K562 (cell line): ENCODE measurements at regions not wholly inside any gene's neighbourhood (a gene's known extent, or its start where the extent isn't known, plus 50 kb on each side); places are given as distances from the start of the nearest gene placed in this dataset.
A peak's percentile ranks its signal among the peaks of the same experiment; 100 is the strongest.

Experiments
- ATAC-seq: fragments of 200-7000 bp; cut with Tn5 transposase; 3 replicates; pipeline ENCODE4 v1.9.1; 2020; ENCODE audit warnings: moderate library complexity
- BruUV-seq: library from RNA; stranded (reverse); fragments of 400-500 nt; replicated peaks from 2 replicates; lab custom pipeline; 2021; lab: Mats Ljungman, UMichigan
- CTCF ChIA-PET: fragments of 300-600 bp; formaldehyde crosslinking; extraction: SDS; loops from one replicate; lab custom pipeline; 2021; ENCODE audit warnings: low intra/inter-chr PET ratio; lab: Yijun Ruan, JAX
- POLR2A ChIA-PET: fragments of 300-600, 350-650 bp; sonication (Branson Sonifier 250); formaldehyde crosslinking; extraction: SDS; loops from one replicate; lab custom pipeline; 2021; ENCODE audit warnings: antibody characterized with exemption, inconsistent platforms; lab: Yijun Ruan, JAX
- DNase-seq, 4 experiments: peaks; one replicate each; pipeline versions ENCODE4 v3.0.0 to v3.0.0-alpha.2; 2011 to 2018; ENCODE audit warnings: low spot score in 3 of 4, mixed read lengths in 3 of 4; ENCODE audit errors: extremely low read depth in 1 of 4
- FAIRE-seq: peaks from 2 replicates; lab custom pipeline; 2011; peaks lifted over from hg19 to GRCh38; lab: Jason Lieb, UNC
- H2AFZ ChIP-seq: 2 replicates; pipeline ENCODE4 v1.6.0; 2011; ENCODE audit warnings: low read depth, low read length, control low read depth, inconsistent platforms
- H3K27ac ChIP-seq: fragments of 200-600 bp; 3 replicates; pipeline ENCODE4 v1.8.0; 2011; ENCODE audit warnings: low read depth, mild to moderate bottlenecking, control low read depth, inconsistent platforms, low read length, moderate library complexity, mixed read lengths; ENCODE audit errors: extremely low read depth
- H3K27me3 ChIP-seq, 2 experiments: fragments of 300-600 bp in 1 of 2; 2 replicates in 1 of 2; 3 replicates in 1 of 2; pipeline versions ENCODE4 v1.6.0 to v1.8.0; 2011; ENCODE audit warnings: inconsistent platforms in 2 of 2, low read length in 2 of 2, mild to moderate bottlenecking in 1 of 2, mixed read lengths in 1 of 2, moderate library complexity in 1 of 2; ENCODE audit not compliant: control insufficient read depth in 2 of 2, insufficient read depth in 2 of 2
- H3K36me3 ChIP-seq: fragments of 300-600 bp; 3 replicates; pipeline ENCODE4 v1.8.0; 2011; ENCODE audit warnings: mild to moderate bottlenecking, low read length, inconsistent platforms; ENCODE audit not compliant: control insufficient read depth, insufficient read depth
- H3K4me1 ChIP-seq, 2 experiments: fragments of 200-600 bp in 1 of 2; replicated peaks in 1 of 2; 2 replicates in 1 of 2; 3 replicates in 1 of 2; pipeline versions ENCODE4 v1.5.1 to v1.8.0; 2011; ENCODE audit warnings: inconsistent platforms in 2 of 2, low read length in 2 of 2, mild to moderate bottlenecking in 1 of 2, mixed read lengths in 1 of 2, moderate library complexity in 1 of 2; ENCODE audit not compliant: control insufficient read depth in 2 of 2, insufficient read depth in 2 of 2
- H3K4me2 ChIP-seq: 2 replicates; pipeline ENCODE4 v1.6.1; 2011; ENCODE audit warnings: low read length, control low read depth, inconsistent platforms, mixed read lengths; ENCODE audit not compliant: insufficient read depth
- H3K4me3 ChIP-seq: fragments of 200-600 bp; sonication (generic), shearing (Covaris generic); 2 replicates; pipeline ENCODE4 v1.5.1; 2016; ENCODE audit warnings: control low read depth, inconsistent platforms
- H3K79me2 ChIP-seq: fragments of 200-600 bp; 3 replicates; pipeline ENCODE4 v1.8.0; 2011; ENCODE audit warnings: low read length, inconsistent platforms; ENCODE audit not compliant: control insufficient read depth, insufficient read depth
- H3K9ac ChIP-seq, 2 experiments: 2 replicates each; pipeline versions ENCODE4 v1.6.0 to v1.6.1; 2011; ENCODE audit warnings: low read depth in 2 of 2, low read length in 2 of 2, control low read depth in 1 of 2, inconsistent platforms in 1 of 2, mild to moderate bottlenecking in 1 of 2, mixed read lengths in 1 of 2; ENCODE audit not compliant: insufficient read depth in 1 of 2
- H3K9me1 ChIP-seq: one replicate; pipeline ENCODE4 v1.6.0; 2011; ENCODE audit warnings: inconsistent platforms, mild to moderate bottlenecking, low read length, moderate library complexity; ENCODE audit not compliant: control insufficient read depth, insufficient read depth
- H3K9me3 ChIP-seq: replicated peaks from 2 replicates; pipeline ENCODE4 v1.5.1; 2011; ENCODE audit warnings: low read depth, low read length, inconsistent platforms; ENCODE audit not compliant: control insufficient read depth, insufficient read depth
- H4K20me1 ChIP-seq: replicated peaks from 2 replicates; pipeline ENCODE4 v1.6.1; 2011; ENCODE audit warnings: low read length, inconsistent platforms, mixed read lengths; ENCODE audit not compliant: control insufficient read depth, insufficient read depth
- ID3 ChIP-seq, 2 experiments: fragments of 250-450 bp in 1 of 2; fragments of 450-650 bp in 1 of 2; sonication (Bioruptor Pico) in 1 of 2; IDR thresholded peaks; 2 replicates each; pipeline versions ENCODE4 v1.6.1 to v1.8.0; 2016 to 2021; ENCODE audit warnings: mild to moderate bottlenecking in 2 of 2, moderate library complexity in 2 of 2, missing compliant biosample characterization in 1 of 2, missing genetic modification characterization in 1 of 2
- SPI1 ChIP-seq: IDR thresholded peaks from 2 replicates; pipeline ENCODE4 v1.6.1; 2011; ENCODE audit warnings: low read depth, low read length, control low read depth, borderline replicate concordance
- WGBS: fragments of 100-300 bp; shearing (Covaris generic); methylation state at CpG from one replicate; pipeline ENCODE4 v1.1.6; 2016; ENCODE audit warnings: low coverage, mixed read lengths; ENCODE audit not compliant: insufficient coverage; ENCODE audit errors: missing lambda C conversion rate; 5-methylcytosine and 5-hydroxymethylcytosine counted together
- in situ Hi-C: fragments of 300-500 bp; cut with MboI; formaldehyde crosslinking; loops from 4 replicates; pipeline ENCODE4 v1.15.0; 2018; ENCODE audit warnings: inconsistent platforms, mixed read lengths
- intact Hi-C: fragments of 100-400 bp; cut with micrococcal nuclease; formaldehyde crosslinking; loops from 2 replicates; pipeline ENCODE4 v1.14.2; 2022

DNA sequence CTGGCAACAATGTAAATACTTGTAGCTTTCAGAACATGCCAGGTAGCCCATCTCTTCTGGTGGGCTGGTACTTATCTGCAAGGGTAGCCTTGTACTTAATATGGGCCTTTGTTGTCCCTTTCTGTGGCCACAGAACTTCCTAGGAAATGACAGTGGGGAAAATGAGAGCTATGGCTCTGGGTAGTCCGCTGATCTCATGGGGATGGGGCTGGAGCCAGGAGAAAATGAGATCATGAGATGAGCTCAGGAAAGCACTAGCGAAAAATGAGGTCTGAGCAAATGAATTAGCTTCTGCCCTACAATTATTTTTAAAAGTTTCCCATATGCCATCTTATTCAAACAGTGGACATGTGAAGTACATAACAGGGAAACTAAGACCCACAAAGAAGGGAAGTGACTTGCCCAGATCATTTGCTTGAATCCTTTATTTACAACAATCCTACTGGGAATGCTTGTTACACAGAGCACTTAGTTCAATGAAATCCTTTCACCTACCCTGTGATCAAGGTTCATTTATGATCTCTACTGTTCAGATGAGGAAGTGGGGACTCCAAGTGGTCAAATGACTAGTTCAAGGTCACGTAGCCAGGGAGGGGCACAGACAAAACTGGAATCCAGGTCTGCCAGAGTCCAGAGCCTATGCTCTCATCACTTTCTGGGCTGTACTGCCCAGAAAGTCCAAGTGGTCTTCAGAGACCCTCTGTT lies 87.1 kb downstream of the PTPRS start:
- POLR2A ChIA-PET = interaction anchor here (0.9 to 1.0 kb wide), 2 partner anchors 28 to 29 kb away, joined by 3 read pairs; no protein-coding TSS in a partner anchor
- CTCF ChIA-PET = no interaction called here
- ATAC-seq = no peak

More for the DNA sequence above, 87.1 kb downstream of the PTPRS start:
- Histone ChIP-seq H3K9ac (no peak overlapping the region), H3K4me3 (no peak overlapping the region), H3K9me3 (no peaks in the 10 kb centered on the region; the same call in 1 of the 2 replicates), H3K4me1 (no peaks in the 10 kb centered on the region)
- WGBS = 52% methylated on average over 3 of the region's 3 CpGs
- intact Hi-C loops = no loop called here
- FAIRE-seq = no peak
- TF ChIP-seq ID3 (CRISPR knock-in tag; IDR thresholded peaks at IDR 0.05) = no peak
- no peak for TF ChIP-seq ID3 (tag; IDR thresholded peaks at IDR 0.05)
- TF ChIP-seq SPI1 = 0 out of 2 replicates have a peak, but pooled peaks have one; percentile 38
- TF ChIP-seq, all 486 proteins: peak for 1
- no peaks in the 10 kb centered on the region; the same call in 2 of the 3 replicates for H3K36me3 ChIP-seq
- no peaks in the 10 kb centered on the region for H3K27me3 ChIP-seq
- no peaks in the 10 kb centered on the region for H4K20me1 ChIP-seq
- in situ Hi-C loops = no loop called here
- no peaks in the 10 kb centered on the region for H3K9me1 ChIP-seq
- no peak for DNase-seq
- H3K4me2 ChIP-seq = no peak overlapping the region
- H2AFZ ChIP-seq = no peak overlapping the region
- no peaks in the 10 kb centered on the region for H3K79me2 ChIP-seq
- no TSS peak for BruUV-seq
- no peak overlapping the region for H3K27ac ChIP-seq
